ENCODE measurements at regions not wholly inside any gene's neighbourhood (a gene's known extent, or its start where the extent isn't known, plus 50 kb on each side); places are given as distances from the start of the nearest gene placed in this dataset.

DNA sequence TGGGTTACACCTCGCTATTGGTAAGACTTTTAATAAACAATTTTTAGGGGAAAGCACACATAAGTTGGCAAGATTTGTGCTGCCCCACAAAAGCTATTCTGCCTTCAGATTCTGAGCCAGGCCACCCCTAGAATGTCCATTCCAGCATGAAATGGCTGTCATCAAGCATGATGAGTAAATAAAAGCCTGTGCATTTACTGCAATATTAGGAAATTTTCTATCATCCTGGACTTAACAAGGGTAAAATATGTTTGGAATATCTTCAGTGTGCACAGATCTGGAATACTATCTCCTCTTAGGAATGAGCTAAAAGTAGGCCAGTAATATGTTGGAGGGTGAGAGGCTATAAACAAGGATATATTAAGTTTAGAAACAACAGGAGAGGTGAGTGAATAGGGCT is 510.9 kb downstream of the ANKRD50 start:
- no peak for TF ChIP-seq EP300 (IDR thresholded peaks at IDR 0.05)
- TF ChIP-seq, protein P1, sequence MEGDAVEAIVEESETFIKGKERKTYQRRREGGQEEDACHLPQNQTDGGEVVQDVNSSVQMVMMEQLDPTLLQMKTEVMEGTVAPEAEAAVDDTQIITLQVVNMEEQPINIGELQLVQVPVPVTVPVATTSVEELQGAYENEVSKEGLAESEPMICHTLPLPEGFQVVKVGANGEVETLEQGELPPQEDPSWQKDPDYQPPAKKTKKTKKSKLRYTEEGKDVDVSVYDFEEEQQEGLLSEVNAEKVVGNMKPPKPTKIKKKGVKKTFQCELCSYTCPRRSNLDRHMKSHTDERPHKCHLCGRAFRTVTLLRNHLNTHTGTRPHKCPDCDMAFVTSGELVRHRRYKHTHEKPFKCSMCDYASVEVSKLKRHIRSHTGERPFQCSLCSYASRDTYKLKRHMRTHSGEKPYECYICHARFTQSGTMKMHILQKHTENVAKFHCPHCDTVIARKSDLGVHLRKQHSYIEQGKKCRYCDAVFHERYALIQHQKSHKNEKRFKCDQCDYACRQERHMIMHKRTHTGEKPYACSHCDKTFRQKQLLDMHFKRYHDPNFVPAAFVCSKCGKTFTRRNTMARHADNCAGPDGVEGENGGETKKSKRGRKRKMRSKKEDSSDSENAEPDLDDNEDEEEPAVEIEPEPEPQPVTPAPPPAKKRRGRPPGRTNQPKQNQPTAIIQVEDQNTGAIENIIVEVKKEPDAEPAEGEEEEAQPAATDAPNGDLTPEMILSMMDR (IDR thresholded peaks at IDR 0.05), result no peak
- TF ChIP-seq POLR2A (IDR thresholded peaks at IDR 0.05), result no peak
